Left forelimb (tissue), 1 donor: ENCODE measurements at regions not wholly inside any gene's neighbourhood (a gene's known extent, or its start where the extent isn't known, plus 50 kb on each side); places are given as distances from the start of the nearest gene placed in this dataset.
"Not testable (repeated sequence)": the region's sequence is repeated elsewhere in the genome, so short reads cannot be mapped to it uniquely, and the experiment has no call there.

Source experiments
- DNase-seq: peaks from one replicate; pipeline ENCODE4 v3.0.0-alpha.2; 2018; ENCODE audit warnings: low spot score

DNA sequence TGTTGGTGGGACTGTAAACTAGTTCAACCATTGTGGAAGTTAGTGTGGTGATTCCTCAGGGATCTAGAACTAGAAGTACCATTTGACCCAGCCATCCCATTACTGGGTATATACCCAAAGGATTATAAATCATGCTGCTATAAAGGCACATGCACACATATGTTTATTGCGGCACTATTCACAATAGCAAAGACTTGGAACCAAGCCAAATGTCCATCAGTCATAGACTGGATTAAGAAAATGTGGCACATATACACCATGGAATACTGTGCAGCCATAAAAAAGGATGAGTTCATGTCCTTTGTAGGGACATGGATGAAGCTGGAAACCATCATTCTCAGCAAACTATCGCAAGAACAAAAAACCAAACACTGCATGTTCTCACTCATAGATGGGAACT lies 334.5 kb upstream of the SPRY2 start:
- DNase-seq = not testable (repeated sequence)

DNA sequence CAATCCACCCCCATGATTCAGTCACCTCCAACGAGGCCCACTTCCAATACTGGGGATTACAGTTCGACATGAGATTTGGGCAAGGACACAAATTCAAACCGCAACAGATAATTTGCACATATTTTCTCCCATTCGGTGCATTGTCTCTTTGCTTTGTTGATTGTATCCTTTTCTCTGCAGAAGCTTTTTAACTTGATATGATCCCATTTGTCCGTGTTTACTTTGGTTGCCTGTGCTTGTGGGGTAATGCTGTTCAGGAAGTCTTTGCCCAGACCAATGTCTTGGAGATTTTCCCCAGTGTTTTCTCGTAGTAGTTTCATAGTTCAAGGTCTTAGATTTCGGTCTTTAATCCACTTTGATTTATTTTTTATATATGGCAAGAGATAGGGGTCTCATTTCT lies 330.8 kb upstream of the SPRY2 start:
- no peak for DNase-seq

DNA sequence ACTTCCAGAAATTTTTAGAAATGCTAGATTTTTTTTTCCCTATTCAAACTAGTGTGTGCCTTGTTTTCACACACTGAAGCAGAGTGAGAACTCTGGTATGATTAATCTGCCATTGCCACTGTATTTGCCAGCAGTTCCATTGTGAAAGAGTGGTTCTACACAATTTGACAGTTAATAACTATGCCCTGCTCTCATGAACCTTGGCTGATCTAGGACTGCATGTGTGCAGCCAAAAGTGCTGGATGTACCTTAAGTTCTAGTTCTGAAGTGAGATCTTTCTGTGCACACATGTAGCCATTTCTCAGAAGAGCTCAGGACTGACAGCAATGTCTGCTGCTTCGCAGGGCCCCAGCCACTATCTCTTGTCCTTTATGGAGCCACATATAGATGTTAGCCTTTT lies 328.2 kb upstream of the SPRY2 start:
- DNase-seq = no peak

DNA sequence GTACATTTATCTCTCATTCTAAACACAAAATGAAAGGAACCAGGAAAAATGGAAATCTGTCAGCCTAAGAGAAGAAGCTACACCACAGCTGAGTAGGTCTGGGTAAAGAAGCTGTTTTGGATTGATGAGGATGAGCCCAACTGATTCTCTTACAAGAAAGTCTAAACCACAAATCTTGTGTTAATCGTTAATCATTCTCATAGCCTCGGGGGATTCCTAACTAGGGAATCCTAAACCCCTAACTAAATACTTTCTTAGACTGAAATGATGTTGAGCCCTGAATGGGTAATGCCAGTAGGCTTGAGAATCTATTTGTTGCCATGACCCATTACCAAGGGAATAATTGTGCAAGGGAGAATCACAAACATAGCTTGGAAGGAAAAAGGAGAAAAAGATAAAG lies 327.5 kb upstream of the SPRY2 start:
- DNase-seq = no peak

DNA sequence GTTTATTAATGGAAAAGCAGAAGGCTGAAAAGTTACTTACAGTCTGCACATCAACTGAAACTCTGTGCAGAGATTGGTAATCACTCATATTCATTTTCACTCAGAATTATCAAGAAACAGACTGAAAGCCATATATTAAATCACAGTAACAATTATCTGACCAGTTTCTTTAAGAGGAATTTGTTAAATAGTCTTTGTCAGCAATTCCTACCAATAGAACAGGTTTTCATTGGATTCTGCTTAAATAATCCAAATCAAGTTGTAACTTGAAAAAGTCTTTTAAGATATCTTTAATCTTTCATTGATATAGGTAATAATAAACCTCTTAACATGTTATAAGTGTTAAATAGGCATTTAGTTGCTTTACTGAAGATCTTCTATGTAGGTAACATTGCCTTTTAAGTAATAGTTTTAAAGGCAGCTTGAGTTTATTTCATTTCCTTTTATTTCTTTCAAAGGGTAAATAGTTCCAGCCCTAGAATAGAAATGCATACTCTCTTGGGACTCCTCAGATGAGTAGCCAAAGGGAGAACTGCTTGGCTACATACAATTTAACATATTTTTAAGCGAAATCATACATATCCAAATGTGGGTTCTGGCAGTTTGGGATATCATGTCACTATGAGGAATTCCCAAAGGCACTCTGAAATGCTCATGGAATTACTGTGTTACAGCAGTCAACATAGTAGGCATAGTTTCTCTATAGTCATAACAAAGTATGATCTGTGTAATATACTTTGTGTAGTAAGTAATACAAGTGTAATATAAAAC lies 326.0 kb upstream of the SPRY2 start:
- no peak for DNase-seq

DNA sequence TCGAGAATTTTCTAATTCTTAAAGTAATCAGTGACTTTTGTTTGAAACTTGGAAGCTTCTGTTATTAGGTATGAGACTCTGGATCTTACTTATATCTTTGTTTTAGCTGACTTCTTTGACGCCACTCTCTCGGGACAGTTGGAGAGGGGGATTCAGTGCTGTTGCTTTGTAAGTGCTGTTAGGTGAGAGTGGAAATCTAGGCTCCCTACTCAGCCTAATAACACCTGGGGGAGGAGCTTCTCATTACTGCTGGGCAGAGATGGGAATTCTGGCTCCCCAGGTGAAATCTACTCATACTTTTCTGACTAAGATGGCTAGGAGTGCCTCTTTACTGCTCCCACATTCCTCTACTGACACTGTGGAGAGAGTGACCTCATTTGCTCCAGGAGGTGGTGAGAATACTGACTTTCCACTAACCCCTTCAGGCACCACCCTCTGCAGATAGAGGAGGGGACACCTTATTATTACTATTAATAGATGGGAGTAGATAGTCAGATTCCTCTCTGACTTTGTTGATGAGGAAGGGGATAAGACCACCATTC lies 324.9 kb upstream of the SPRY2 start:
- DNase-seq = no peak

DNA sequence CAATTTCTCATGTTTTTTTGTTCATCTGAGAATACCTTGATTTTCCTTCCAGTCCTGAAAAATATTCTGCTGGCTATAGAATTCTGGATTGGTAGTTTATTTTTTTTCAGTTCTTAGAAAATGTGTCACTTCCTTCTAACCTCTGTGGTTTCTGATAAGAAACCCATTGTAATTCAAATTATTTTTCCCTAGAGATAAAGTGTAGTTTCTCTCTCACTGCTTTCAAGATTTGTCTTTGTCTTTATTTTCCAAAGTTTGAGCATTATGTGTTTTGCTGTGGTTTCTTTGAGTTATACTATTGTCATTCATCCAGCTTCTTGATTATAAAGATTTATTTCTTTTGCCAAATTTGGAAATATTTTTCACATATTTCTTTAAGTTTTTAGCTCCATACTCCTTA lies 324.0 kb upstream of the SPRY2 start:
- no peak for DNase-seq

DNA sequence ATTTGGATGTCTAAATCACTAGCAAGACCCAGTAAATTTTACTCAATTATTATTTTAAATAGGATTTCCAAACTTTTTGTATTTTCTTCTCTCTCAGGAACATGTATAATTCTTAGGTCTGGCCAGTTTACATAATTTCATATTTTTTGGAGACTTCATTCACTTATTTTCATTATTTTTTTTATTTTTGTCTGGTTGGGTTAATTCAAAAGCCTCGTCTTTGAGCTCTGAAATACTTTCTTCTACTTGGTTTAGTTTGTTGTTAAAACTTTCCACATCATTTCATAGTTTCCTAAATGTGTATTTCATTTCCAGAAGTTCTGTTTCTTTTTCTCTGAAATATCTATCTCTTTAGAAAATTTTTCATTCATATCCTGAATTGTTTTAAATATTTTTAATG lies 322.9 kb upstream of the SPRY2 start:
- DNase-seq = no peak

DNA sequence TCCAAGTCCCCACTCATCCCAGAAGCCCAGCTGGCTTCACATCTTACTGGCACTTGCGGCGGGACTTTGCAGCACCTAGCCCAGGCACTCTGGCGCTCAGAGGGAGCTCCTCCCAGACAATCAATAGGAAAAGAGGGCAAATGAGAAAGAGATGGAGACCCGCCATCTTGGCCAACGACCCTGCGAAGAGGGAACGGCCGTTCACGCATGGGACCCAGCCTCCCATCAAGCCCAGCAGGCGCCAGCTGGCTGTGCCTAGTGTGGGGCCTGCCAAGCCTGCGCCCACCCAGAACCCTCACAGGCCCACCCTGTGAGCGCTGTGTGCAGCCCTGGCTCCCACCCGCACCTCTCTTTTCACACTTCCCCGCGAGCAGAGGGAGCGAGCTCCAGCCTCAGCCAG lies 317.8 kb upstream of the SPRY2 start:
- DNase-seq = no peak

DNA sequence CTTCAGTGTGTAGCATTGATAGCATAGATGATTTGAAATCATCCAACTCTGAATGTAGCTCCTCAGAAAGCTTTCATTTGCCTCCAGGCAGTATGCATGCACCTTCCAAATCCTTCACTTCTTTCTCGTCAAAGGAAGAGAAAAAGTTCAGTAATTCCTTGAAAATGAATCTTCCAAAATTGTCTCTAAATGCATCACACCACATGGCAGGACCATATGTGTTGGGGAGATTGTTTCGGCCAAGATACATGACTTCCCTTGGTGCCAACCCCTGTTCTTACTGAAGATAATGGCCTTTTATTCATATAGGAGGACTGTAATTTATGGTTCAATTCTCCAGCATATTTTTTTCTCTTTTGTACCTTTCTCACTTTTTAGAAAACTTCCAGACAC lies 315.6 kb upstream of the SPRY2 start:
- no peak for DNase-seq

DNA sequence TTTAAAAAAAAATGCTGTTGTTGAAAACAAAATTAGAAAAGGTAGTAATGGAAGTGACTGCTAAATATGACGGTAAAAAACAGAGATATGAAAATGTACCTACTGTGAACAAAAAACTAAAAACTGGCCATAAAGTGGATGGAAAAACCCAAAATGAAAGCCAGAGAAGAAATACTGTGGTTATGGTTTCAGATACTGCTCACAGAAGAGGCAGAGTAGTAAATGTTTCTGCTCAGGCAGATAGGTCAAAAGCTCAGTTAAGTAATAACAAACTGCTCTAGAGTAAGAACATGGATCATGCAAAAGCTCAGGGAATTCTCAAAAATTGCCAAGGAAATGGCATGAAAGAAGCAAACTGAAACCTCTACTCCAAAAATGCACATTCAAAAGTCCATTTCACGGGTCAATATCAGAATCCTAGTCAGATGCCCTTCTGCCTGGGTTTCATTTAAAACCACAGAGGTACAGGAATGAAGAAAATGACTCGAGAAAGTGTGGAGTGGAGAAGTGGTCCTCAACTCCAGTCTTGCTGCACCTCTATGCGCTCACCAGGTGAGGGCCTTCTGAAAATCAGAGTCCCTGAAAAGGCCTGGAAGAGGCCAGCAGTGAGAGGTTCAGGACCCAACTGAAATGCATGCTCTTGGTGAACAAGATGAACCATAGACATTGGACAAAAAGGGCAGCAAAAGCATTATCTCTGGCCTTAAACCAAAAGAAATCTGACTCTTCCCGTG lies 315.0 kb upstream of the SPRY2 start:
- no peak for DNase-seq

DNA sequence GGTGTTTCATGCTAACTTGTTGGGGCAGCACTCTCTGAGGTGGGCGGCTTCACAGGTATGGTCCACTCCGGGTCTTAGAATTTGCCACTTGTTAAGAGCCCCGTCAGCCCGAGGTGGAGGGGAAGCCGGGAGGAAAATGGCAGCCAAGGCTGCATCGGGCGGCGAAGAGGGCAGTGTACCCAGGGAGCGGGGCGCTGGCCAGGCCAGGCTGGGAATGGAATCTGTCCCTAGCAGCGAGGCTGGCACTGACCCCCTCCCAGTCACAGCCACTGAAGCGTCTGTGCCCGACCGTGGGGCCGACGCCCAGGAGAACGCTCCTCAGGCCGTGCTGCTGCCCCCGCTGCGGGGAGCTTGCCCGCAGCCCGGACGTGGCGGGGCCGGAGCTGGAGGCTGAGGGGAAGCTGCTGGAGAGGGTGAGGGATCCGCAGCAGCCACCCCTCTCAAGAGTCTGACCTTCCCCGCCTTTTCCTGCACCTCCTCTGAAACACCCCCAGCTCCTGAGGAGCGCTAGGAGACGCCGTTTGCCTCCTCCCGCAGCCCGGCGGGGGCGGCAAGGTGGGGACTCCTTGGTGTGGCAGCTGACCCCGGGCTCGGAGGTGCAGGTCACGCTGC lies 313.8 kb upstream of the SPRY2 start:
- DNase-seq = no peak

DNA sequence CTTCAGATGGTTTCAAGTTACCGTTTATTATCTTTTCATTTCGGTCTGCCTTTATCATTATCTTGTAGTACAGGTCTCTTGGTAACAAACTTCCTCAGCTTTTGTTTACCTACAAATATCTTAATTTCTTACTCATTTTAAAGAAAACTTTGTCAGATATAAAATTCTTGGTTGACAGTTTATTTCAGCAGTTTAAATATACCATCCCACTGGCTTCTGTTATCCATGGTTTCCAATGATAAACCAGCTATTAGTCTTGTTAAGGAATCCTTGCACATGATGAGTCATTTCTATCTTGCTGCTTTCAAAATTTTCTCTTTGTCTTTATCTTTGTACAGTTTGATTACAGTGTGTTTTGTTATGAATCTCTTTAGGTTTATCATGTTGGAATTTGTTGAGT lies 308.3 kb upstream of the SPRY2 start:
- DNase-seq = no peak

DNA sequence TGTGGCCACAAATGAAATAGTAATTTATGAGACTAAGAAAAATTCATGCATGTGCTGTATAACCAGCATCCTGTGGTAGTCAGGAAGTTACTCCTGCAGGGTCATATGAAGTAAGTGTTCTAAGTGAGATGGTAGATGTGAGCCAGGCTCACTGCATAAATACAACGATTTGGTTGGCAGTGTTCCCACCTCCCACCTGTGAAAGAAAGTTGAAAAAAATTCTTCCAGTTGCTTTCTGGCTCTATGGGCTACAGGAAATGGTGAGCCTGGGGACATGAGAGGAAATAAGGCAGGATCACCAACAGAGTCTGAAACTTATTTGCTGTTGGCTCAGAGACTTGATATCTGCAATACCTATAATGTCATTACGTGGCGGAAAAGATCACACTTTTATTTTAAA lies 301.7 kb upstream of the SPRY2 start:
- no peak for DNase-seq

DNA sequence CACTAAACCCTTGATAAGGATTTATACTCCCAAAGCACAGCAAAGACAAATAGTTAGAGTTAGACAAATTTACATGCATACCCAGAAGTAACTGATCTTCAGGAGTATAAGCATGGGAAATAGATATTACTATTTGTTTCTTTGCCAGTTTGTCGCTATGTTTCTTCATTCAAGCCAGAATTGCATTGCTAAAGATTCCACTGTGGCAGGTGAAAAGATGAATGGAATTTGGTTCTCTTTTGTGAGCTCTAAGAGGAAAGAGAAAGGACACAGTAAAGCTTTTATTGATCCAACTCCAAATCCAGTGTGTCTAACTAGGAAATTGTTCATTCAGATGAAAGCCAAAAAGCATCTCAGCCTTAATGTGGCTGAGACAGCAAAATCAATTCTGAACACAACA lies 292.3 kb upstream of the SPRY2 start:
- no peak for DNase-seq

DNA sequence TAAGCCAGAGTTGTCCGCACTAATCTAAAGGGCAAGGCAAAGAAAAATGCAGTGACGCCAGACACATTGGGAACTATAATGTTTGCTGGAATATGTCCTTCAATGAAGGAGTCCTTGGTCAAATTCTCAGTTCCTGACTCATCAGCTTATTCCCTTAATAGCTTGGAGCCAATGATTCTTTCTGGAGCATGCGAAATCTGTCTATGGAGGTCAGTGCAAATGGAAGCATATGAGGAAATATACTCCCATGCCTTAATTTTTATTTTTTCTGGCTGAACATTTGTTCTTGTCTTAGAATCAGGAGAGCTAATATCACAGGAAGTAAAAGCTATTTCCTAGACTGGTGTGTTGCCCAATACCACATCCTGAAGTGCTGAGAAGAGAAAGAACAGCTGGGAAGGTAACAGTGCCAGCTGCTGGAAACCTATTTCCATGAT lies 289.8 kb upstream of the SPRY2 start:
- DNase-seq = no peak

DNA sequence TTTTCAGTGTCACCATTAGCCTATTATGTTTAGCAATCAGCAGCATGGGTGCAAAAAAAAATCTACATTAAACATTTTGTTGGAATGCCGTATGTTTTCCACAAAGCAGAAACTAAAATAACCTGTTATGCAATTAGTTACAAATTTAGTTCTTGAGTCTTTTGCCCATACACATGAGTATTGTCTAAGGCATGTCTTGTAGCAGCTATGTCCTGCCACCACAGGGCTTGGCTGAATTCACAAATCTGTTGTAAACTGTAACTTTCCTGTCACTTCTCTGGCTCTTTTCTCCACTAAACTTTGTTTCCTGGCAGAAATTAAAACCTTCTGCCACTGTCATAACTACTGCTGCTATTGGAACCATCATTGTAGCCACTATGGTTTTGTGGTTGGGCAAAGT lies 277.9 kb upstream of the SPRY2 start:
- DNase-seq = no peak

DNA sequence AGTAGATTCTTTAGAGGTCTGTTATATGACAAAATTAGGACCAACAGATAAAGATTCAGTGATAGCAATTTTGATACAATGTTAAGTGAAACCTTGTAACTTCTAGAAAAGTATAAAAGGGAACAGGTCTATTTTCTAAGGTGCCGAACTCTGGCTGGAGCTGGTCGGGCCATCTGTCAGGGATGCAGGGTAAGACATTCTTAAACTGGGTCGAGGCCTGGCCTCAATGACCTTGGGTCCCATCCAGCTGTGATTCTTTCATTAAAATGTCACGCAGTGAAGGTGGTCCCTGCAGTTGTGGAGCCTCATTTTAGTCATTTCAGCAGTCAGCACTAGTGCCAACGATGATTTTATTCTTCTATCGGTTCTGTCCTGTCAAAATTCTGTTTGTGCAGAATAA lies 271.9 kb upstream of the SPRY2 start:
- no peak for DNase-seq

DNA sequence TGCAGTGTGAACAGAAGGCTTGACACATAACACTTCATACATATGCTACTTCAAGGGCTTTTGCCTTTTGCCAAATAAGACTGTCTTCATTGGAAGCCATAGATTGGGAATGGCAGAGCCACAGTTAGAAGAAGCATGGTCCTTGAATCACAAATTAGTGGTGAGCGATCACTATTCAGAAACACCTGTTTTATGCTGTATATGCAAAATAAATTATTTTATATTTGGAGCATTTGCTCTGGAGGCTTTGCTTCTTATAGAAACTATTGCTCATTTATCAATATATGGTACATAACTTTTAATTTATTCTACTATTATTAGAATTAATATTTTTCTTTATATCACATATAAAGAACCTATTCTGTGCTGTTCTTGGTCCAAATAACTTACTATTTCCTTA lies 270.4 kb upstream of the SPRY2 start:
- DNase-seq = no peak

DNA sequence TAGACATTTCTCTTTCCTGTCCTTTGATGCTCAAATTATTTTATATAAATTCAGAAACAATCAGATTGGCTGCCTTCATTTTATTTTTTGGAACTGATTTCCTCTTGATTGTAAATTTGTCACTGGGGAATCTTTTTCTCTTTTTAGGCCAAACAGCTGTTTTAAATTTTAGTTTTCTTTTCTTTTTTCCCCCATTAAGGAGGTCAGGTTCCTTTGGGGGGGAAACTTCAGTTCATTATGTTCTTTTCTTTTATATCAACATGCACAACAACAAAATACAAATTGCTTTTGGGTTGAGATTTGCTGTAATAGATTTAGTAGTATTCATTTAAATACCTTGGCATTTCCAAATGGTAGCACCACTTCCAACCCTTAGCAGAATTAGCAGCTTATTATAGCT lies 264.8 kb upstream of the SPRY2 start:
- no peak for DNase-seq

DNA sequence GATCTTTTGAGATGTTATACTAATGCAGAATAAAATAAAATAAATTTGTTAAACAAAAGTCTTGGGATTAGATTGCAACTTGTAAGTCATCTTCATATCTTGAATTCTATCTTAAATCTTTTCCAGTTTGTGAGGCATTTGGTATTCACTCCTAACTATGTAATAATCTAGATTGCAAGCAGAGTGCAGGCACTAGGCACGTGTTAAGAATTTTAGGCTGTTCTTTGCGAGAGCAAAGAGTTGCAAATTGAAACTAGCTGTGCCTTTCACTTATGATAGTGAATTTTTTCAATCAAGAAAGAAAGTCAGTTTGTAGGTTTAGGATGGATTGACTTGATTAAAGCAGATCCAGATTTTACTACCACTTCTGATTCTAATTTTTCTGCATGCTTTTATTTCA lies 264.1 kb upstream of the SPRY2 start:
- no peak for DNase-seq

DNA sequence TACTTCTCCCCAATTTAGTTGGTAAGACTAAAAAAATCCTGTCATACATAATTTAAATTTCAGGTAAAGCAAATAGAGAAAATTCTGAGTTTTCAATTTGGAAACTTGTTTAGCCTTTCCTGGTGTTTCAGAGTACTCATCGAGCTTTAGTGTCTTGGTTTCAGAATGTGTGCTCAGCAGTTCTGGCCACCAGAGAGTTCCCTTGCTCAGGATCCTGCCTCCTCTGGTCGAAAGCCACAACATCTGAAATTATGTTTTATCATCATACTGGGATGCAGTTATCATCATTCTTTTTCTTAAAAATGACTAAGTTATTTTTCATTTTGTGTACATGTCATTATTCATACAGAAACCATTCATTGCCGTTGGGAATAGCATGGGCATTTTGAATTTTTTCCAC lies 263.2 kb upstream of the SPRY2 start:
- no peak for DNase-seq

DNA sequence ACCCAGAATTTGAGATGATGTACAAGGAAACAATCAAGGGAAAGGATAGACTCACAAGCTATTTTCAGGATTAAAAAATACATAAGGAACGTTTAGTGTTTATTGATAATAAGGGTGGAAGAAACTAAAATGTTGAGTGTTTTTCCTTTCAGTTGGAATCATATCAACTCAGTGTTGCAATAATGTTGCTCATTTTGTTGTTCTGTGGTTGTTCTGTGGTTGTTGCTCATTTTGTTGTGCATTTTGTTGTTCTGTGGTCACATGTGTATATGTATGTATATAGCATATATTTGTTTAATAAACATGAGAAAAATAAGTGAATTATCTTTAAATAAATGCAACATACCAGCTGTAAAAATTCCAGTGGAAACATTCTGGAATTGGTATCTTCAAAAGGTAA lies 262.4 kb upstream of the SPRY2 start:
- no peak for DNase-seq
